Lung (tissue), 11 donors: ENCODE measurements at regions not wholly inside any gene's neighbourhood (a gene's known extent, or its start where the extent isn't known, plus 50 kb on each side); places are given as distances from the start of the nearest gene placed in this dataset.

Experiments
- ATAC-seq: fragments of 200-7000 bp; cut with Tn5 transposase; one replicate; pipeline ENCODE4 v1.9.1; 2020; ENCODE audit warnings: moderate number of reproducible peaks; ENCODE audit not compliant: insufficient read depth, low FRiP score
- DNase-seq, 3 donors: peaks; one replicate each; pipeline ENCODE4 v3.0.0-alpha.2; 2013 to 2017
- H3K27ac ChIP-seq, 2 donors: one replicate each; pipeline ENCODE4 v1.5.1; 2013; ENCODE audit warnings: mild to moderate bottlenecking in 2 of 2, moderate library complexity in 2 of 2, control low read depth in 1 of 2, inconsistent platforms in 1 of 2, low read depth in 1 of 2, low read length in 1 of 2
- H3K27me3 ChIP-seq, 3 donors: one replicate each; pipeline ENCODE4 v1.5.1; 2013; ENCODE audit warnings: low read length in 2 of 3; ENCODE audit not compliant: control insufficient read depth in 3 of 3, insufficient read depth in 3 of 3
- H3K36me3 ChIP-seq, 4 donors: one replicate each; pipeline ENCODE4 v1.5.1; 2013; ENCODE audit warnings: low read length in 4 of 4, mild to moderate bottlenecking in 1 of 4, moderate library complexity in 1 of 4; ENCODE audit not compliant: control insufficient read depth in 4 of 4, insufficient read depth in 4 of 4
- H3K4me1 ChIP-seq, 5 donors: one replicate each; pipeline ENCODE4 v1.5.1; 2013; ENCODE audit warnings: low read length in 5 of 5, mild to moderate bottlenecking in 2 of 5, moderate library complexity in 1 of 5; ENCODE audit not compliant: control insufficient read depth in 5 of 5, insufficient read depth in 5 of 5
- H3K4me3 ChIP-seq: one replicate; pipeline ENCODE4 v1.5.1; 2013; ENCODE audit warnings: mild to moderate bottlenecking, control low read depth, moderate library complexity
- H3K9ac ChIP-seq, 2 donors: one replicate each; pipeline ENCODE4 v1.5.1; 2013; ENCODE audit warnings: low read length in 2 of 2, control low read depth in 1 of 2; ENCODE audit not compliant: insufficient read depth in 1 of 2
- H3K9me3 ChIP-seq, 4 donors: one replicate each; pipeline ENCODE4 v1.5.1; 2013; ENCODE audit warnings: low read length in 3 of 4, mild to moderate bottlenecking in 1 of 4, moderate library complexity in 1 of 4; ENCODE audit not compliant: control insufficient read depth in 4 of 4, insufficient read depth in 3 of 4
- CTCF ChIP-seq: IDR thresholded peaks from 2 replicates; pipeline ENCODE4 v1.5.1; 2012; ENCODE audit warnings: mild to moderate bottlenecking; ENCODE audit errors: control extremely low read depth, extremely low read depth
- WGBS, 2 donors: extraction: QIAGEN DNeasy Blood & Tissue Kit; methylation state at CpG; one replicate each; pipeline ENCODE4 v1.1.7; 2013; 5-methylcytosine and 5-hydroxymethylcytosine counted together
- donor health status: control.
- donor health status: control.
- donor health status: Bipolar disorder and iron deficiency.
- donor health status: healthy.
- donor health status: DM: yes; HTN: yes; CAD: no.

- H3K9me3 ChIP-seq: peaks cover 0 to 4% (median 0%) of the 10 kb centered on the region in 4 donors
- TF ChIP-seq CTCF: no peak
- no peak overlapping the region for H3K4me3 ChIP-seq
- no peaks in the 10 kb centered on the region for H3K27me3 ChIP-seq
- DNase-seq (peak in 1 of 3 donors; percentile 44), ATAC-seq (no peak)
- H3K4me1 ChIP-seq: peaks cover 0 to 3% (median 0%) of the 10 kb centered on the region in 5 donors
- H3K9ac ChIP-seq: no peak overlapping the region
- H3K36me3 ChIP-seq: no peaks in the 10 kb centered on the region
- 26 to 42% methylated on average over 2 of the region's 2 CpGs for WGBS, 2 donors
- no peak overlapping the region for H3K27ac ChIP-seq
These were observed 121.2 kb upstream of the GUCY1A1 start for GRCh38 chr4:155545456-155545855.

GRCh38 chr4:155544547-155544946, 122.1 kb upstream of the GUCY1A1 start:
- no peak overlapping the region for H3K27ac ChIP-seq
- WGBS, 2 donors: 78 to 84% methylated on average over 6 of the region's 6 CpGs

DNA sequence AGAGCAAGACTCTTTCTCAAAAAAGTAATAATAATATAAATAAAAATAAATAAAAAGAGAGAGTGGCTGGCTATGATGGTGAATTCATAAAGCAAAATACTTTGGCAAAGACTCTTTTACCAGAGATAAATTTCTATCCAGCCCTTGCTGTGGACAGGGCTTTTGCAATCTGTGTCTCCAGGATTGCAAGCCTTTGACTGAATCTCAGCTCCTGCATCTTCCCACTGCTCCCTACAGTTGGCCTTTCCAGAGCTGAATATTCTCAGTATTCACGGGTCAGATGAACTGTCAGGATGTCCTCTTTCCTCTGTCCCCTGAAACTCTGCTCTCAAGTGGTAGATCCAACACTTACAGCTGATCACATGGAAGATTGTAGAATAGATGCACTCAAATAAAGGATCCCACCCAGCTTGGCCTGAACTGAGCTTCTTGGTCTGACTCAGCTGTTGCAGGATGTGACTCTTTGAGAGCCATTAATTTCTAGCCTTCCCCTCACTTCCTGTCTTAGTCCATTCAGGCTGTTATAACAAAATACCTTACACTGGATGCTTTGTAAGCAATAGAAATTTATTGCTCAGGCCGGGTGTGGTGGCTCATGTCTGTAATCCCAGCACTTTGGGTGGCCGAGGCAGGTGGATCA, 123.4 kb upstream of the GUCY1A1 start:
- ATAC-seq (no peak), DNase-seq (no peak)
- TF ChIP-seq CTCF: no peak
- Histone ChIP-seq H3K9me3 (peaks cover 0 to 4% (median 0%) of the 10 kb centered on the region in 4 donors), H3K9ac (no peak overlapping the region), H3K27ac (no peak overlapping the region), H3K4me1 (peaks cover 0 to 3% (median 0%) of the 10 kb centered on the region in 5 donors), H3K27me3 (no peaks in the 10 kb centered on the region), H3K36me3 (no peaks in the 10 kb centered on the region), H3K4me3 (no peak overlapping the region)
- WGBS, 2 donors: 52 to 60% methylated on average over 3 of the region's 3 CpGs

More at GRCh38 chr4:155544547-155544946, 122.1 kb upstream of the GUCY1A1 start:
- Histone ChIP-seq H3K27me3 (no peaks in the 10 kb centered on the region), H3K4me1 (peaks cover 0 to 3% (median 0%) of the 10 kb centered on the region in 5 donors), H3K9ac (no peak overlapping the region), H3K36me3 (no peaks in the 10 kb centered on the region), H3K4me3 (no peak overlapping the region), H3K9me3 (peaks cover 0 to 4% (median 0%) of the 10 kb centered on the region in 4 donors)
- ATAC-seq (no peak), DNase-seq (no peak)
- no peak for TF ChIP-seq CTCF

GRCh38 chr4:155542415-155542814, 124.2 kb upstream of the GUCY1A1 start:
- Histone ChIP-seq H3K27me3 (no peaks in the 10 kb centered on the region), H3K4me1 (peaks cover 0 to 3% (median 0%) of the 10 kb centered on the region in 5 donors), H3K27ac (no peak overlapping the region), H3K36me3 (no peaks in the 10 kb centered on the region), H3K4me3 (no peak overlapping the region), H3K9ac (no peak overlapping the region), H3K9me3 (peaks cover 0 to 4% (median 0%) of the 10 kb centered on the region in 4 donors)
- no peak for TF ChIP-seq CTCF
- DNase-seq (no peak), ATAC-seq (no peak)
- 94 to 96% methylated on average over 3 of the region's 3 CpGs for WGBS, 2 donors
